ENCODE measurements at regions not wholly inside any gene's neighbourhood (a gene's known extent, or its start where the extent isn't known, plus 50 kb on each side); places are given as distances from the start of the nearest gene placed in this dataset.

GRCh38 chr2:7725850-7726242 is 808.6 kb downstream of the RNF144A start (continued):
- TF ChIP-seq ZNF41 (CRISPR knock-in tag; conservative IDR thresholded peaks at IDR 0.05): no peak
- TF ChIP-seq ZNF232 (CRISPR knock-in tag; IDR thresholded peaks at IDR 0.05): no peak
- TF ChIP-seq ZBTB40 (IDR thresholded peaks at IDR 0.05): no peak
- TF ChIP-seq ZBTB40 (CRISPR knock-in tag; IDR thresholded peaks at IDR 0.05): no peak

All from K562 (cell line).